Coronary artery (tissue), 2 donors: ENCODE measurements at regions not wholly inside any gene's neighbourhood (a gene's known extent, or its start where the extent isn't known, plus 50 kb on each side); places are given as distances from the start of the nearest gene placed in this dataset.

Experiments used
- DNase-seq: peaks from one replicate; pipeline ENCODE4 v3.0.0-alpha.2; 2017; ENCODE audit warnings: low spot score
- H3K27ac ChIP-seq, 2 donors: fragments of 200-600 bp; sonication (generic); one replicate each; pipeline ENCODE4 v1.5.1; 2016 to 2019
- H3K4me3 ChIP-seq: fragments of 200-600 bp; sonication (generic); 2 replicates; pipeline ENCODE4 v1.5.1; 2016; ENCODE audit warnings: mild to moderate bottlenecking, moderate library complexity
- CTCF ChIP-seq: fragments of 200-600 bp; sonication (generic); IDR thresholded peaks from one replicate; pipeline ENCODE4 v1.5.1; 2019; ENCODE audit warnings: antibody characterized with exemption

GRCh38 chr20:58051367-58051766 lies 177.1 kb downstream of the ANKRD60 start:
- TF ChIP-seq CTCF: no peak
- no peak for DNase-seq
- Histone ChIP-seq H3K27ac (no peak overlapping the region), H3K4me3 (no peak overlapping the region)

DNA sequence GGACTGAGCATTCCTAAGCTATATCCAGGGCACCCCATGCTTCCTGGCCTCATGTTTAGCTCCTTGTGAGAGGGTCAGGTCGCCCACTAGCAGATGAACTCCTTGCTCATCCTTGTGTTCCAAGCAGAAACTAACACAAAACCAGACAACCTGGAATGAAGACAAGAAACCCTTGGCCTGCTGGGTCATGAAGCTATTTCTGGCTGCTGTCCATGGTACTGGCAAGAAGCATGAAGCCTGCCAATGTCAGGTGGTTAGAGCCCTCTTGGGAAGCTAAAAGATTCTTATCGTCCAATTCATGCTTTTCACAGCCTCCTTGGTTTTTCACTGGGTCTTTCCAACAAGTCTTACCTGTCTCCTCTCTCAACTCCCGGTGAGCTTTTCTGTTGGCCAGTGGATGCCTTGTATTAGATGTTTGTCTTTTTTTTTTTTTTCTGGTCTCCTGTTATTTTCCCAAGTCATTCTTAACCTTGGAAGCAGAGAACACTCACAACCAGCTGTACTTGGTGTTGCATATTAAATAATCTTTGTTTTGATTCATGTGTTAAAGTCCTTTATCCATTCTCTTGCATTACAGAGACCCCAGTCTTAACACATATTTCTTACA lies 180.3 kb downstream of the ANKRD60 start:
- DNase-seq: no peak
- no peak overlapping the region for H3K4me3 ChIP-seq
- no peak overlapping the region for H3K27ac ChIP-seq
- TF ChIP-seq CTCF: no peak

DNA sequence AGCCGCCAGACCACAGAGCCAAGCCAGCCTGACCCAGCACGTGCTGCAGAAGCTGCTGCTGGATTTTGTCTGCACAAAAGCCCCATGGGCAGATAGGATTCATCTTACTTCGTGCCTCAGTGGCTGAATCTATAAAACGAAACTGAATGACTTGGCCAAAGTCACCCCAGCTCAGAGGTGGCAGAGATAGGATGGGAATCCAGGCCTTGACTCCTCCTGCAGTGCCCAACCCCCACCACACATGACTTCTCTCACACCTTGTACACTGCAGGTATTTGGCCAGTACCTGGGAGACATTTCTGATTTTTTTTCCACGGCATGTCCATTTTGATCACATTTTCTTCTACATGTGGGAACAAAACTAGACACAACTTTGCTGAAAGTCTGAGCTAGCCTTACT lies 182.1 kb downstream of the ANKRD60 start:
- Histone ChIP-seq H3K4me3 (no peak overlapping the region), H3K27ac (no peak overlapping the region)
- DNase-seq: no peak
- no peak for TF ChIP-seq CTCF

DNA sequence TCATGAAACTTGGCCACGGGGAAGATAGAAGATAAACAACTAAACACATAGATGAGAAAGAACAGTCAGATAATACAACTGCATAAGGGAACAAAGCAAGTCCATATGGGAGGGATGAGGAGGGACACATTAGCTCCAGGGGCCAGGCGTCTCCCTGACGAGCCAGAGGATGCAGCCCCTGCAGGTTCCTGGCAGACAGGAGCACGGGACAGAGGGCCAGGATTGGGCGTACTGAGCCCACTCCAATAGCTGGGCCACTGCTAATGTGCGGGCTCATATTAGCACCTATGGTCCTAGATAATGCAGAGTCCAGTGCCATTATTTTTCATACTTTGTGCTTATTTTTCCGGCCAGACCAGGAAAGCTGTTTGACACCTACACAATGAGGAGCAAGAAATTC lies 182.9 kb downstream of the ANKRD60 start:
- DNase-seq: no peak
- Histone ChIP-seq H3K27ac (no peak overlapping the region), H3K4me3 (no peak overlapping the region)
- TF ChIP-seq CTCF: no peak

GRCh38 chr20:58044931-58045555 lies 183.4 kb downstream of the ANKRD60 start:
- Histone ChIP-seq H3K27ac (no peak overlapping the region), H3K4me3 (no peak overlapping the region)
- TF ChIP-seq CTCF: no peak
- DNase-seq: no peak

- no peak for DNase-seq
- Histone ChIP-seq H3K27ac (no peak overlapping the region), H3K4me3 (no peak overlapping the region)
- no peak for TF ChIP-seq CTCF
Measured at GRCh38 chr20:58044286-58044685, 184.2 kb downstream of the ANKRD60 start.
